ENCODE measurements at regions not wholly inside any gene's neighbourhood (a gene's known extent, or its start where the extent isn't known, plus 50 kb on each side); places are given as distances from the start of the nearest gene placed in this dataset.
"Not testable (repeated sequence)": the region's sequence is repeated elsewhere in the genome, so short reads cannot be mapped to it uniquely, and the experiment has no call there.

DNA sequence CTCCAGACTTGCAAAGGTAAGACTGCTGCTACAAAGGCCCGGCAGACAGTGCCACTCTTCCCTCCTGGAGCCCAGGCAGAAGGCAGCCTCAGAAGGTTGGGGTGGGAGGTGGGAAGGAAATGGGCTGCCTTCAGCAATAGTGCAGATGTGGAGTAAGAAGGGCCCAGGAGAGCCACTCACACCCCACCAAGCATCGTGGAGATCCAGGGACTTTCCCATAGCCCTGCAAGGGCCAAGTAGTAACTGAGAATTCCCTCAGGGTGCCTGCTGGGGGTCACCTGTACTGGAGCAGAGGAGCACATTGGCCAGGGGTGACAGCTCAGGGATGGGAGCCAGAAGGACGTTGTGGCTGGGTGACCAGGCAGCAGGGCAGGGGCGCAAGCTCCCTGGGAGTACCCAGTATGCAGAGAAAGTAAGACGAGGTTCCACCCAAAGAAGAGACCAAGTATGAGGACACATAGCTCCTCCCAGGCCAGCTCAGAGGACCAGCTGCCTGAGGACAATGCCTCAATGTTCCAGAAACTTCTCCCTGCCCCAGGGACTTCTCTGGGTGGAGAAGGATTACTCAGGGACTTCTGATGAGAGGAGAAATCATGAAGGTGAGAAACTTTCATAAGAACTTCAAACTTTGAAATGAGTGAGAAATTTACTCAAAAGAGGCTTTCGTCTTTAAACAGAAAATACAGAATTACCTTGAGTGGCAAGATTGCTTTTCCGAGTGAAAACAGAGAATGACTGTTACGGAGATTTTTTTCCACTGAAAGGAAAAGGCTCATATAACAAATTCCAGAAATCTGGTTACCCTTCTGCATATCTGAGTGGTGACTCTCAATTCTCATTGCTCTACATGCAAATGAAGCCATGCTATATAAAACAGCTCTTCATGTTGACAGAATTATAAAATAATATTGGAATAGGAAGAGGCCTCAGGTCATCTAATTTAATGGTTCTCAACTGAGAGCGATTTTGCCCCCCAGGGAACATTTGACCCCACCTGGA, 87.9 kb upstream of the TRIO start:
- no peak for DNase-seq (ENCODE audit: extremely low read depth in 1 of 2, low read depth in 1 of 2)

DNA sequence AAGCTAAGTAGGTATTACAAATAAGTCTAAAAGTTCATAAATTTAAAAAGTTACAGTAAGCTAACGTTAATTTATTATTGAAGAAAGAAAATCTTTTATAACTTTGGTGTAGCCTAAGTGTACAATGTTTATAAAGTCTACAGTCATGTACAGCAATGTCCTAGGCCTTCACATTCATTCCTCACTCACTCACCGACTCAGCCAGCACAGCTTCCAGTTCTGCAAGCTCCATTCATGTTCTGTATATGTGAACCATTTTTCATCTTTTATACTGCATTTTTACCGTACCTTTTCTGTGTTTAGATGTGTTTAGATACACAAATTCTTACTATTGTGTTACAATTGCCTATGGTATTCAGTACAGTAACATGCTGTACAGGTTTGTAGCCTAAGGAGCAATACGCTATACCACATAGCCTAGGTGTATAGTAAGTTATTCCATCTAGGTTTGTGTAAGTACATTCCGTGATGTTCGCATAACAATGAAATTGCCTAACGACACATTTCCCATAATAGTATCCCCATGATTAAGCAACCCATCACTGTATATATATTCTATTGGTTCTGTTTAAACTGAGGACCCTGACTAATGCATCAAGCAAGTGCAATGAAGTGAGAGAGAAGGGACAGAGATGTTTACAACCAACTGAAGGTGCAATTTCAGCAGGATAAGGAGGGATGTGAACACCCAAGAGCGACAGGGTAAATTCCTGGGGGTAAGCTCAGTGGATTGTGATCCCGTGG, 88.9 kb upstream of the TRIO start:
- no peak for DNase-seq (ENCODE audit: extremely low read depth in 1 of 2, low read depth in 1 of 2)

DNA sequence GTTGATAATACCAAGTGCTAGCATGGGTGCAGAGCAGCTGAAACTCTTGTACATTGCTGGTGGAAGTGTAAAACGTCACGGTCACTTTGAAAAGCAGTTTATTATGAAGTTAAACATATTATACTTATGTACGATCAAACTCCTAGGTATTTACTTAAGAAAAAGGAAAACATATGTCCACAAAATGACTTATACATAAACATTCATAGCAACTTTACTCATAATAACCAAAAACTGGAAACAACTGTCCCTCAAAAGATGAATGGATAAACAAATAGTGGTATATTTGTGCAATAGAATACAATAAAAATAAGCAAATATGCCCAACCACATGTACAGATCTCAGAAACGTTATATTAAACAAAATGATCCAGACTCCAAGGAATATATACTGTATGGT, 92.3 kb upstream of the TRIO start:
- no peak for DNase-seq (ENCODE audit: extremely low read depth in 1 of 2, low read depth in 1 of 2)

DNA sequence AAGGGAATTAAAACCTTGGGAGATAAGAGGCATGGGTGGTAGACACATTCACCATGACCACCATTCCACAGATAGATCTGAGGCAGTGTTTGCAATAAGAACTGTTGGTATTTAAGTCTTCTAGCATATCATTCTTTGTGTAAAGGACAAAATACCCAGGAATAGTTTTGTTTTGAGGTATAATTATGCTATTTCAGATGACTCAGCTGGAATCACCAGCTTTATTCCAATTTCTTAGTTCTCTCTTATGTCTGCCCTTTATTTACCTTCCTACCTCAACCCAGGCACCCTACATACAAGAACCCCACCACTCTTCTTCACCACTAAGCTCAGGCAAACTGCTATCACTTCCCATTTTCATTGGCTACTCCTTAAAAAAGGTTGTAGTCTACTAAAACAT, 94.7 kb upstream of the TRIO start:
- DNase-seq (ENCODE audit: extremely low read depth in 1 of 2, low read depth in 1 of 2), result no peak

DNA sequence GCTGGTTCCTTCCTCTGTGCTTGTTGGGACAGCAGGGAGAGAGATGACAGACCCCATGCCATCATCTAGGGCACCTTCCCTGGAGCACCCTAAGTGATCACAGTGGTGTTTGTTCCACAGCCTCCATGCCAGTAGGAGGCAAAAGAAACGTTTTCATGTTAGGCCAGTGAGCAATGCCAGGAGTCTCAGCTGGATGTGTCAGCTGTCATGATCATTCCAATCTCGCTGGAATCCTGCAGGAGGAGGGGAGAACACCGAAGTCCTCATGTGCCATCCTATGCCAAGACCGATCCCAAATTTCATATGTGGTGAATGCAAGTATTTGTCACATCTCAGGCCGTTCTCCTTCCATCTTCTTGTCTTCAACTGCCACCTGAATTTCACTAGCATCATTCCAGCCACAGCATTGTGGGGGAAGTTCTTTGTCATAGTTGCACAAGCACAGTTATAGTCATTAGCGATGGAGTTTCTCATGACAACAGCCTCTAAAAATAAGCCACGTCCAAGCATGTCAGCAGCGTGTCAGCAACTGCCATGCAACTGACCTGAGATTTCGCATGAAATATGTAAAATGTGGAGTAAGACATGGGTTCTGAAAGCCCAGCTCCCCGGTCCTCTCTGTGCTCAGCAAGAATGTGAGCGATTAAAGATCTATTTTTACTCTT, 97.2 kb upstream of the DNAH5 start:
- DNase-seq (ENCODE audit: extremely low read depth in 1 of 2, low read depth in 1 of 2), result no peak

DNA sequence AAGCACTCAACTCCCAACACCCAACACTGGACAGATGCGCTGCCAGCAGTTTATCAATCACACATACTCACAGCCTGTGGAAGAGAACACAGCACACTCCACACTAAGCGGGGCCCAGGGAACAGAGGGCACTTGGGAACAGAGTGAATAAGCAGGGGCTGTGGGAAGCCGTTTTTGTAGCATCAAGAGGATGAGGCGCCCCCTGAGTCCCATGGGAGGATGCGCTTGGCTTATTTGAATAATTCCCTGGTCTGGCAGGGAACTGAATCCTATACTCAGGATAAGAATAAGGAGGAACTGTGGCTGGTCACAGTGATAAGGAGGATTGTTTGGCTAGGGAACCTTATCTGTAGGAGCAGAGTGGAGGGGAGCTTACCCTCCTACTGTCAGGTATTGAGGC, 96.1 kb upstream of the DNAH5 start:
- DNase-seq (ENCODE audit: extremely low read depth in 1 of 2, low read depth in 1 of 2), result no peak

DNA sequence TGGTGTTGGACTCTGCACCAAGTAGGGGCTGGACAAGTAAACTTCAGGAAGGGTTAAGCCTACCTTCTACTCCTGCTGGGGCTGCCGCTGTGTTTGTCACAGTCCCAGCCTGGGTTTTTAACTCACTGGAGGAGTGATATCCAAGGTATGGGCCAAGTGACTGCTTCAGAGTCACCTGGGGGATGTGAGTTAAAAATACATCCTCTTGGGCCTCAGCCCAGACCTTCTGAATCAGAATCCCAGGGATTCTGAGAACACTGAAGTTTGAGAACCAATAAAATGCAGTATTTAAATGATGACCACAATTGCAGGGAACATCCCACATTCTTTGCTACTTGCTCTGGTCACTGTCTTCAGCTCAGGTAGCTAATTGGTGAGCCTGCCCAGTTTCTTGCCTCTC, 95.1 kb upstream of the DNAH5 start:
- no peak for DNase-seq (ENCODE audit: extremely low read depth in 1 of 2, low read depth in 1 of 2)

DNA sequence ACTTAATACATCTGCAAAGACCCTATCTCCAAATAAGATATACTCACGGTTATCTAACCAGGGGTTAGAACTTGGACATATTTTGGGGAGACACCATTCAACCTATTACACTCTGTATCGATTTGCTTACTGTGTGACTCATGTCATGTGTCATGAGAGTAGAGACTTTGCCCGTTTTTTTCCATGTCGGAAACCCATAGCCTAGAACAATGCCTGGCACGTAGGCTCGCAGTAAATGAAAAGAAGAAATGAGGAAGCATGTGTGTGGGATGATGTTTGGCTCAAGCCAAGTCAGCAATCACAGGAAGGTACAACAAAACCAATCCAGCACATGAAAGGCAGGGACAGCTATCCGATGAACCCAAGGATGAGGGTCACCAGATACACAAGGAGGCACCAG, 94.6 kb upstream of the DNAH5 start:
- no peak for DNase-seq (ENCODE audit: extremely low read depth in 1 of 2, low read depth in 1 of 2)

DNA sequence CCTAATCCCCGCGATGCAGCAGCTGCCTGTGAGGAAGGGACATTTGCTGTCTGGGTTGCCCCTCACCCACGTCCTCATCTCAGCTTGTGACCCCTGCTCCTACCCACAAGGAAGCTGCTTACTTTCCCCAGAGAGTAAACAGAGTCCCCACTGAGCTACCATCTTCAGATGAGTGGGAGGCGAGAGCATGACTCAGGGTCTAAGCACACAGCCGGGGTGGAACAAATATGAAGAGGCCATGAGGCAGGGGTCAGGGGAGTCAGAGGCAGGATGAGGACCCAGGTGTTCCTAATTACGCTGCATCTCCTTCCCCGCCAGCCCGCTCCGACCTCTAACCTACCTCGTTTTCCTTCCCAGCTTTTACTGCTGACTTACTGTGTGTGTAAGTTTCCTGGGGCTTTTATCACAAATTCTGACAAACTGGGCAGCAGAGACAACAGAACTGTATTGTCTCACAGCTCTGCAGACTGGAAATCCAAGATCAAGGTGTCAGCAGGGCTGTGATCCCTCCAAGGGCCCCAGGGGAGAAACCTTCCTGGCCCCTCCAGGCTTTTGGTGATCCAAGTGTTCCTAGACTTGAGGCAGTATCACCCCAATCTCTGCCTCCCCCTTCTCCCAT, 94.0 kb upstream of the DNAH5 start:
- DNase-seq (ENCODE audit: extremely low read depth in 1 of 2, low read depth in 1 of 2), result no peak

DNA sequence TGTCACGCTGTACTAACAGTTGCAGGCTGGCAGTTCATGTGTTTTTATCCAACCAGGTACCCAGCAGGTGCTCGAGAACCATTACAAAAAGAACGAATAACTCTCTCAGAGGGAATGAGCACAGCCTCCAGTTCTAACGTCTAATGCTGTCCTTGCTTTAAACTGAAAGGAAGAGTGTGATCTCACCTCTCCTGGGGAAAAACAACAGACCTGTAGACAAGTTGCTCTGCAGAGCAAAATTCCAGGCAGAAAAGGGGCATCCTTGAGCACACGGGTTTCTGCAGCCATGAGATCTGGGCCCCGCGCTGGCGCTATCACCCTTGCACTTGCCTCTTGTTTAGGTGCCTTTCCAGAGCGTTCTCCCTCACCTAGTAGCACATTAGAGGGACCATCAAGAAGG, 92.5 kb upstream of the DNAH5 start:
- DNase-seq (ENCODE audit: extremely low read depth in 1 of 2, low read depth in 1 of 2), result no peak

DNA sequence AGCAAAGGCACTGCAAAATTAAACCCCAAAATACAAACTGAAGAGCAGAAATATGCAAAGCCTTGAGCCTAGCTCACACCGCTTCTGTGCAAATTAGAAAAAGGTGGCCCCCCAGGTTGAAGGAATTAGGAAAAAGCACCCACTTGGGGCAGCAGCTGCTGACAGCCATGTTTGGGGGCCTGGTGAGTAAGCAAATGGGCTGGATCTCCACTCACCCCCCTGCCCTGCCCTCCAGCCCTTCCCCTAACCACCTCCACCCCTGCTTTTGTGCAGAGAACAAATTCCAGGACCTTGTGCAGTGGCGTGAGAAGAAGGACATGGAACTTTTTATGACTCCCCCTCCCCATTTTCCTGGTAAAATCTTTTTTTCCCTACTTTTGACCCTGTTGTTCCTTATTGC, 92.0 kb upstream of the DNAH5 start:
- DNase-seq (ENCODE audit: extremely low read depth in 1 of 2, low read depth in 1 of 2), result no peak

DNA sequence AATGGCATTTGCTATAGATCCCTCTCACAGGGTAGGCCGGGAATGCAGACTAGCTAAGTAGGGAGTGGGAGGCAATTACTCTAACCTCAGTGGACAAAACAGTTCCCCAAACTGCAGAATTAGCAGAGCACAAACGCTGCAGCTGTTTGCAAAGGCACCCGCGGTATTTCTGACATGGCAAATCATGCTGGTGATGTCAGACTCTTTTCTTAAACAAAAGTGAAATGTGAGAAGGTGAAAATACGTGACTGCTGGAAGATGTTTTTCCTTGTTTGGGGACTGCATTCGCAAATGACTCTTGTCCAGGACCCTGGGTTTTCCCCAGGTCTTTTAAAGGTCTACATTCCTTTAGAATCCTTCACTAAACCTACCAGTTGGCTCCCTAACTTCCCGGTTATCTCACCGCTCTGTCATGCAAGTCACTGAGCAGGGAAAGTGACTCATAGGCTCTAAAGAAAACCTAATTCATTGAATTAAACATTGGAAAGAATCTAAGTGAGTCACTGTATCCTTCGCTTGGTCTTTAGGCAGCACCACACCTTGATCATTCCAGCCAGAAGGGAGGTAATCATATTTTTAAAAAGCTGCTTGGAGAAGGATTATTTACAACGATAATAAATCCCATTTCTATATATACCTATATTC, 91.5 kb upstream of the DNAH5 start:
- no peak for DNase-seq (ENCODE audit: extremely low read depth in 1 of 2, low read depth in 1 of 2)

DNA sequence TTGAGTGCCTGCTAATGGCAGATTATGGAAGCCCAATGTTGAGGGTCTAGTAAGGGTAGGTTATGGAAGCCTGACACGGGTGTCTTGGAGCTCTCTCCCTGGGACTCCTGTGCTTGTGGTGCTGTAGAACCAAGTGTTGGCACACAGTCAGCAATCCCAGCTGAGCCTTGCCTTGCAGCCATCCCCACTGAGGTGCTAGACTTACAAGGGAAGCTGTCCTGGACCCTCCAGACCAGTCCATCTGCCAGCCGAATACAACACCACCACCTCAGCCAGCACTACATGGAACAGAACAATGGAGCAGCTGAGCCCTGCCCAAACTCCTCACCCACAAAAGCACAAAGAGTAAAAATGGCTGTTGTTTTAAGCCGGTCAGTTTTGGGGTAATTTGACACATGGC, 90.5 kb upstream of the DNAH5 start:
- DNase-seq (ENCODE audit: extremely low read depth in 1 of 2, low read depth in 1 of 2), result no peak

DNA sequence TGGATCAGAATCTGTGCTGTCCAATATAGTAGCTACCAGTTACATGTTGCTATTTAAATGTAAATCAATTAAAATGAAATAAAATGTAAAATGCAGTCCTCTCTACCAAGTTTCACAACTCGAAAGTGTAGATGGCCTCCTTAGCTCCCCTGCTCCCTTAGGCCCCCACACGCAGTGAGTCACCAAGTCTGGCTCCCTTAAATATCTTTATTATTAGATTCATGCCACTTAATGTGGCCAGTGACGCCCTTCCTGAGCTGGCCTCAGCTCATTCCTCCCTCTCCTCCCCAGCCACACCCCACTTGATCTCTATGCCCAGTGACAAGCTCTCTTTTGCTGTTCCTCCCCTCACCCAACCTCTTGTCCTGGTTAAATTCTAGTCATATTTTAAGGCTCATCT, 88.4 kb upstream of the DNAH5 start:
- no peak for DNase-seq (ENCODE audit: extremely low read depth in 1 of 2, low read depth in 1 of 2)

DNA sequence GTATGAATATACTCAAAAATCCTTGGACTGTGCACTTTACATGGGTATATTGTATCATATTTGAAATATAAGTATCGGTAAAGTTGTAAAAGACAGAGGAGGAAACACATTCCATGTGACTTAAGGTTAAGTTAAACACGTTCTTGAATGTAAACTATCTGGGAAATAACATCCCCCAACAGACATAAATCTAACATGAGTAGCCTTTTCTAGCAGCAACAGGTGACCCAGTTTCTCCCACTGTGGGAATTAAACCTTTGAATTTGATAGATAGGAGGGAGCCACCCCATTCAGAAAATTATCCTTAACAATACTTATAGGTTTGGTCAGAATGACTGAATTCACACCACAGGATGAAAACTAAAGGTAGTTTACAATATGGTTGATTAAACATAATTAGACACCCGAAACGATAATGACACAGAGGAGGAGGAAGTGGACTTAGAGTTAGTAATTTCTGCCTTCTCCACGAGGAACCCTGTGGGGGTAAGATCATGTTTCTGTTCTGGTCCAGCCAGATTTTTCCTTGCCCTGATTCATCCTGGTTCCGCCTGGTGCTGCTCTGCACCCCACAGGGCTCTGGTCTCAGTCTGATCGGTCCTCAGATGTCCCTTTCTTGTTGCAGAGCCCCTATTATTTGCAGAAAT, 84.6 kb upstream of the DNAH5 start:
- no peak for DNase-seq (ENCODE audit: extremely low read depth in 1 of 2, low read depth in 1 of 2)

DNA sequence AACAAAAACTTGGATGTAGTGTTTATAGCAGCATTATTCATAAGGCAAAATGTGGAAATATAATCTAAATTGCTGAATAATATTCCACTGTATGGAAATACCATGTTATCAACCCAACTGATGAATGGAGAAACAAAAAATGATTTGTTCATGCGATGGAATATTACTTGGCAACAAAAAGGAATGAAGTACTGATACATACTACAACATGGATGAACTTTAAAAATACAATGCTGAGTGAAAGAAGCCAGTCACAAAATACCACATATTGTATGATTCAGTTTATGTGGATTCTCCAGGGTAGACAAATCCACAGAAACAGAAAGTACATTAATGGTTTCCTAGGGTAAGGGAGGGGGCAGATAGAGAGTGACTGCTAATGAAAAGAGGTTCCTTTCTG, 83.7 kb upstream of the DNAH5 start:
- DNase-seq (ENCODE audit: extremely low read depth in 1 of 2, low read depth in 1 of 2), result no peak

DNA sequence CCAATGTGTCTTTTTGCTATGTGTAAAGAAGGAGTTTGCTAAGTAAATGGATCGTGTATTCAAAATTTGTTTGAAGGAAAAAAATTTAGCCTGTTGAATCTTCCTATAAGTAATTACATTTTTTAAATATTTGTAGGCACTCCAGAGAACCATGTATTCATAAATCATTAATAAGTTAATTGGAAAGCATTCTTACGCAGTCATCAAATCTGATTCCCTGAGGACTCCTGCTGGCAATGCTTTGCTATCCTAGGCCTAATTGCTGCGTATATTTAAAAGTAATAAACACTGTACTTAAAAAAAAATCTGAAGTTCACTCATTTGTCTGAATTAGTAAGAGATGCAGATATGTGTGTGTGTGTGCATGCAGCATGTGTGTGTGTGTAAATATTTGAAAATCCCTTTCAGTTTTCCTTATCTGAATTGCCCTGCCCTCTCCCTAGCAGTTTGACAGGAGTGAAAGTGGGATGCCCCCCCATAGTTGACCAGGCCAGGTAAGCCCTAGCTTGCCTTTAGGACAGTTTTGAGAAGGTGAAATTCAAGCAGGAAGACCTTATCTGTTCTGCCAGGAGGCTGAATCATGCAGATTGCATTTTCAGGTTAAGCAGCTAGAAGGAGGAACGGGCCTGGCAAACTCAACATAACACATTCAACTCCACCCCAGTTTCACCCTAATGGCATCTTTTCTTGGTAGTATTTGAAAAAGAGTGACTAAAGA, 81.2 kb upstream of the DNAH5 start:
- no peak for DNase-seq (ENCODE audit: extremely low read depth in 1 of 2, low read depth in 1 of 2)

DNA sequence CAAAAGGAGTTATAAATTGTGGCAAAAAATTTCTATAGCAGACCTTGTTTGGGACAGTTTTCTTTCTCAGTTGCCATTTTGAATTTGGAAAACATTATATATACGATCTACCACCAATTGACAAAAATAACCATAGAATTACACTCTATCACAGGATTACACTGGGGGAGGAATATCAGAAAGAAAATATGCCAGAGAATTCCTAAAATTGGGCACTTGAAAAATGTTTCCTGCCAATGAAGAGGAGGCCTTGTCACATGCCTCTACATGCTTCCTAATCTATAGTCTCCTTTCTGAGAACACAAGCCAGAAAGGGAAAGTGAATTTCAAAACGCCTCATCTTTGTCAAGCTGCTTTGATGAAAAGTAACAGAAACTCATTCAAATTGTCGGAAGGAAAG, 78.5 kb upstream of the DNAH5 start:
- DNase-seq (ENCODE audit: extremely low read depth in 1 of 2, low read depth in 1 of 2), result no peak

DNA sequence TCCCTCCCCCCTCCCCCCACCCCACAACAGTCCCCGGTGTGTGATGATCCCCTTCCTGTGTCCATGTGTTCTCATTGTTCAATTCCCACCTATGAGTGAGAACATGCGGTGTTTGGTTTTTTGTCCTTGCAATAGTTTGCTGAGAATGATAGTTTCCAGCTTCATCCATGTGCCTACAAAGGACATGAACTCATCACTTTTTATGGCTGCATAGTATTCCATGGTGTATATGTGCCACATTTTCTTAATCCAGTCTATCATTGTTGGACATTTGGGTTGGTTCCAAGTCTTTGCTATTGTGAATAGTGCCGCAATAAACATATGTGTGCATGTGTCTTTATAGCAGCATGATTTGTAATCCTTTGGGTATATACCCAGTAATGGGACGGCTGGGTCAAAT, 76.5 kb upstream of the DNAH5 start:
- DNase-seq (ENCODE audit: extremely low read depth in 1 of 2, low read depth in 1 of 2), result not testable (repeated sequence)
